GM19463 (cell line): ENCODE measurements at regions not wholly inside any gene's neighbourhood (a gene's known extent, or its start where the extent isn't known, plus 50 kb on each side); places are given as distances from the start of the nearest gene placed in this dataset.

ENCODE experiments used
- ATAC-seq: cut with Tn5 transposase; IDR thresholded peaks from one replicate; pipeline ENCODE4 v1.9.1; 2021; ENCODE audit warnings: mild to moderate bottlenecking, moderate library complexity; ENCODE audit not compliant: unreplicated experiment

DNA sequence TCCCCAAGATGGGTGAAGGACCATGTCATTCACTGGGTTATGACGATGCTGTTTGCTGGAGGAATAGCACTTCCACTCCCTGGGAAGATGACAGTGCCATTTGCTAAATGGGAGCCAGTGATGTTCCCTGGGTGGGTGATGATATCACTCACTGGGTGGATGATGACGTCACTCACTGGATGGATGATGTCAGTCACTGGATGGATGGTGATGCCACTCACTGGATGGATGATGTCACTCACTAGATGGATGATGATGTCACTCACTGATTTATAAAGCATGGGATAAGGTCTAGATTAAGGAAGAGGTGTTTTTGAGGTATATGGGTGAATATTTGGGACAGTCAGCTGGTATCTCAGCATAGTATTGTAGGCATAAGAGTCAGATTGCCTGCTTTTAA, 457.2 kb downstream of the AJAP1 start:
- no peak for ATAC-seq

- no peak for ATAC-seq
These were observed 456.1 kb downstream of the AJAP1 start for GRCh38 chr1:5110508-5110907.

- ATAC-seq, result no peak
These were observed 455.2 kb downstream of the AJAP1 start for GRCh38 chr1:5109633-5110032.

DNA sequence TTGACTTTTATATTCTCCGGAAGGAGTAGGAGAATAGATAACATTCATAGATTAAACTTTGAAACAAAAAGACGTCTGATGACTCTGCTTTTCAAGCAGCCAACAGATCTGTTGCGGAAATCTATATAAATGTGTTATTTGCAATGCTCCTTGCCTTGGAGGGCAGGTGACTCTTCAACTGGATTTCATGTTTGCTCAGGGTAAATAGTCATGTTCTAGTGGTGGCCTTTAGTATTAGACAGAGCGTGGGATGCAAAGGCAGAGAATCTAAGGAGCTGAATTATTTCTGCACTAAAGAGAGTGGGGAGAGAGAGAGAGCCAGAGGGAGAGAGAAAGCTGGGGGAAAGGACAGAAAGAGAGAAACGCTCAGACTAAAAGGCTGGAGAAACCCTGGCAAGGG, 454.3 kb downstream of the AJAP1 start:
- no peak for ATAC-seq

- no peak for ATAC-seq
These were observed 451.3 kb downstream of the AJAP1 start for GRCh38 chr1:5105744-5106143.

- no peak for ATAC-seq
These were observed 445.1 kb downstream of the AJAP1 start for GRCh38 chr1:5099558-5099957.

DNA sequence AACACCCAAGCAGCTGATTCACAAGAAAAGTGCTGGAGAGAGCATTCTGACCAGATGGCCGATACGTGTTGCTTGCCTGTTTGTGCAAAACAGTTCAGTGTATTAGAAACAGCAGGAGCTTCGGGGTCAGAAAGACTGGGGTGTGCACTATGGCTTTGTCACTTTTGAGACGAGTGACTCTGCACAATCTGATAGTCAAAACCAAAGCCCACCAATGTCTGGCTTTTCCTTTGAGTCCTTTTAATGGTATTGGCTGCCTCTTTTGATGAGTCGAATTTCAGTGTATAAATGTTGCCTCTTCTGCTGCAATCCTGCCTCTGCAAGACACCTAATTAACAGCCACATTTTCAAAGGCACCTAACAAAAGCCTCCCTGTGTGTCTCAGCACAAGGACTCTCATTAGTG, 444.6 kb downstream of the AJAP1 start:
- no peak for ATAC-seq

DNA sequence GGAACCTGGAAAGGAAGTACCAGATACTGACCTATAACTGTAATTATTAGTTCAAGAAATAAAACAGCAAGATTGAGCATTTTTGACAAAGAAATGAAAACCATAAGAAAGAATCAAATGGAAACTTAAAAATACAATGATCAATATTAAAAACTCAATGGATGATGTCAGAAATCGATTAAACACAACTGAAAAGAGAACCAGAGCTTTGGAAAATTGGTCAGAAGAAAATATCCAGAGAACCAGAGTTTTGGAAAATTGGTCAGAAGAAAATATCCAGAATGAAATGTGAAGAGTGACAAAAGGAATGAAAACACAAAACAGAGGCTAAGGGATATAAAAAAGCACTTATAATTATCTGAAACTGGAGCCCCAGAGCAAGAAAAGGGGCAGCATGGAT, 438.6 kb downstream of the AJAP1 start:
- ATAC-seq, result no peak

- ATAC-seq, result no peak
These were observed 430.3 kb downstream of the AJAP1 start for GRCh38 chr1:5084676-5085075.

DNA sequence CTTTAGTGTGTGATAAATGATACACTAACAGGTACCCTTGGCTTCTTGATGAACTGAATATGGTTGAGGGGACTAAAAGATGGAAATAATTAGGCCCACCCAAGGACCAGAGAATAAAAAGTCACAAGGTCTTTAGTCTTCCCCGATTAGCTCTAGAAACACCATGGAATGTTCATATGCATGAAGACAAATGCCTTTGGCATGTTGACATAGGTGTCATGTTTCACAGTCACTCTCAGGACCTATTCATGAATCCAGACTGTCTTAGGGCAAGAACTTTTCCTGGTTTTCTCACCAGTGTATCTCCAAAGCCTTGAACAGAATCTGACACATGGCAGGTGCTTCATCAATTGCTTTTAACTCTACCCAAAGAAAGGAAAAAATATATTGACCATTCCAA, 412.8 kb downstream of the AJAP1 start:
- ATAC-seq, result no peak

DNA sequence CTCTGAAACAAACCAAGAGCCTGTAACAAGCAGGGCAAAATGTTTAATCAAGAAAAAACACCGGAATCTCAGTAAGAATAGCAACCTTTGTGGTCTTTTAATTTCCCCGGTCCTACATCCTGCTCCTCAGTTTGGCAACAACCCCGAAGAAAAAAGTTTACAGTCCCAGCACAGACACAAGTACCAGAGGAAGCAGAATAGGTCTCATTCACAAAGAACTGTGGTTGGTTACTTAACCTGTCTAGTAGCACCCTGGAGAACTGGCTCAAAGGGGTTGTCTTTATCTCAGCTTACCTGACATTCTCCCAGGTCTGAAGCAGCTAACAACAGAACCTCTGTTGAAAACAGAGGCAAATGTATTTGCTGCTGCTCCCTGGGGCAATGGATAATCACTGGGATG, 399.3 kb downstream of the AJAP1 start:
- no peak for ATAC-seq

DNA sequence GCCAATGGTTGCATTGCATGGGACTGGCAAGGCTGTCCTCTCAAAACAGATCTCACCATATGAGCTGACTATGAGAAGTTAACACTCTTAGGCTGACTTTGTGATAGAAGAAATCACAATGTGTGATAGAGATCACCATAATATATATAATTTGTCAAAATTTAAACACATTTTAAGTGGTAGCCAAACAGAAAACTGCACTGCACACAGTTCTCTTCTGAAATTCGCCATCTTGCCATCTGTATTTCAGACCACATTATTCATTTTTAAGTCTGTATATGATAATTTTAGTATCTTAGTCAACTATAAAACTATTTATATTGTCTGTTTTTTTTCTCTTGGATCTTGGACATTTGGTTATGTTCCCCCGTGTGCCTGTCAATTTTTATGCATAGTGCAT, 374.7 kb downstream of the AJAP1 start:
- ATAC-seq, result no peak

- no peak for ATAC-seq
These were observed 357.8 kb downstream of the AJAP1 start for GRCh38 chr1:5012249-5012648.

DNA sequence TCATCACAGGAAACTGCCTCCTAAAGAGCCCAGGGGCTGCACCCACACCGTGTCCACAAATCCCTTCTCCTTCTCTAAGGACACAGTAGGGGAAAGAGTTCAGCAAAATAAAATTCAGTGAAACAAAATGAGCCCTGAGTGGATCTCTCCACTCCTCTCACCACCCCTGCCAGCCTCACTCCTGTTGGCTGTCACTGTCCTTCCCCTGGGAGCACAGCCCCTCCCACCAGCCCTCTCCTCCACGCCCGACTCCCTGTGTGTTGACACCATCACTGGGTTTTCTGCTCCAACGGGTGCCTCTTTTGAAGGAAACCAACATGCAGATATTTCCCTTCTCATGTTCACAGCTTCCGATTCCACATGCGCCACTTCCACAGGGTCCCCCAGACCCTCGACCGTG, 356.2 kb downstream of the AJAP1 start:
- no peak for ATAC-seq

- ATAC-seq, result no peak
These were observed 355.8 kb downstream of the AJAP1 start for GRCh38 chr1:5010236-5010635.

DNA sequence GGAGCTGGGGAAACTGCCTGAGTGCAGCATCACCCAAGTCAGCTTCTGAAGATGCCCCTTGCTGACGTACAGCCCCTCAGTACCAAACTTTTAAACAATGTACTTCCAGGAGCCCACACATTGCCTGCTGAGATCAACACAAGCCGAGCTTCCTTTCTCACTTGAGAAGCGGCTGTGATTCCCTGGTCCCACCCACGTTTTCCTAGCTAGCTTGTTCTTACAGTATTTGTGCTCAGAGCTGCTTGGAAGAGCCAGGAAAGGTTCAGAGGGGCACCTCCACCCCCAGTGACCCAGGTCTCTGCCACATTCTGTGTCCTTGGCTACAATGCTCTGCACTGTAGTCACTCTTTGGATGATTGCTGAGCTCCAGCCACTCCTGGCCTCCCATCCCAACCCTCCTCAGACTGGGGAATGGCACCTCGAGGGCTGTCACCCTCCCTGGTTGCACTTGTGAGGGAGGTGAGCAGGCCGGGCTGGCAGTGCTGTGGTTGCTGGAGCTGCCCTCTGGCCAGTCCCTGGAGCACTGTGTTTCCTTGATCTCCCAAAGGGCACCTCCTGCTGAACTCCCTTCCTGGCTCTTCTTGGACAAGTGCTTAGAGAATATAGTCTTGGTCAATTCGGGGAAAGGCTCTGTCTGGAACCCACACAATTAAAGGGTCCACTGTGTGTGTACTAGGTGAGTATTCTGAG, 355.1 kb downstream of the AJAP1 start:
- no peak for ATAC-seq

DNA sequence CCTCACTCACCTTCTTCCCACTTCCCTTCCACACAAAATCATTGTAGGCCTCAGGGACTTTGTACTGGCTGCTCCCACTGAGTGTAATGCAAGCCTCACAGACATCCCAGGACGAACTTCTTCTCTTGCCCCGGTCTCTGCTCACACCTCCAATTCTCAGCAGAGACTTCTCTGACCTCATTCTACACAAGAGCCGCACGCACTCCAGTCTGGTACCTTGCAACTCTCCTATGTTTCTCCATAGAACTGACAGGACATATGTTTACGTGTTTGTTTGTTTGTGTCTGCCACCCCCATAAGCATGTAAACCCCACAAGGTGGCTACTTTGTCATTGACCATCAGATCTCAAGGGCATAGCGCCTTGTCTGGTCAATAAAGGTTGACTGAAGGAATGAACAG, 350.8 kb downstream of the AJAP1 start:
- no peak for ATAC-seq

- ATAC-seq, result no peak
These were observed 348.3 kb downstream of the AJAP1 start for GRCh38 chr1:5002676-5003075.

- ATAC-seq, result no peak
These were observed 347.1 kb downstream of the AJAP1 start for GRCh38 chr1:5001466-5001865.

GRCh38 chr1:4986306-4986705, 331.9 kb downstream of the AJAP1 start:
- no peak for ATAC-seq

GRCh38 chr1:4984841-4985240, 330.4 kb downstream of the AJAP1 start:
- ATAC-seq, result no peak

DNA sequence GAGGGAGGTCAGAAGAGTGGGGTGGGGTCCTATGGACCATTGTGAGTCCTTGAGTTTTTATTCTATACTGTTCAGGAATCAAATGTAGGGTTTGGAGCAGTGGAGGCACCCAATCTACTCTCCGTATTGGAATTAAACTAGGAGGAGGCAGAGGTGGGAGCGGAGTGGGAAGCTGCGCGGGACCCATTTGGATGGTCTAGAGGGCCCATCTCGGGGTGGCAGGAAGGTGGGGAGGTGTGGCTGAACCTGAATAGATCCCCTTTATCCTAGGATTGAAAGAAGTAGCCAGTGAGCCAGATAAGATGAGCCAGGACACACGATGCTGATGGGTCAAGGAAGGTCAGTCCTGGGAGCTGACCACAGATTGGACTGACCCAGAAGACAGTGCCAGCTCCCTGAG, 325.8 kb downstream of the AJAP1 start:
- ATAC-seq, result no peak

GRCh38 chr1:4978660-4979390, 324.4 kb downstream of the AJAP1 start:
- no peak for ATAC-seq
